Ishikawa (cell line): ENCODE measurements at regions not wholly inside any gene's neighbourhood (a gene's known extent, or its start where the extent isn't known, plus 50 kb on each side); places are given as distances from the start of the nearest gene placed in this dataset.

Experiments used
- CEBPB ChIP-seq: IDR thresholded peaks from 2 replicates; pipeline ENCODE4 v1.6.1; 2012
- EGR1 ChIP-seq: IDR thresholded peaks from 2 replicates; pipeline ENCODE4 v1.6.1; 2012
- NFIC ChIP-seq: IDR thresholded peaks from 2 replicates; pipeline ENCODE4 v1.6.1; 2012
- RAD21 ChIP-seq: IDR thresholded peaks from 2 replicates; pipeline ENCODE4 v1.6.1; 2012; ENCODE audit warnings: low read depth
- TAF1 ChIP-seq: IDR thresholded peaks from 2 replicates; pipeline ENCODE4 v1.6.1; 2012; ENCODE audit warnings: low read depth, mild to moderate bottlenecking
- TCF12 ChIP-seq: IDR thresholded peaks from 2 replicates; pipeline ENCODE4 v1.6.1; 2012; ENCODE audit warnings: low read depth
- YY1 ChIP-seq: IDR thresholded peaks from 2 replicates; pipeline ENCODE4 v1.6.1; 2012; ENCODE audit warnings: low read depth
- TF ChIP-seq, protein P1 (sequence below): IDR thresholded peaks from 2 replicates; pipeline ENCODE4 v1.6.1; 2012; ENCODE audit warnings: low read depth, mild to moderate bottlenecking
- TF ChIP-seq, protein P2 (sequence below): IDR thresholded peaks from 2 replicates; pipeline ENCODE4 v1.6.1; 2012

DNA sequence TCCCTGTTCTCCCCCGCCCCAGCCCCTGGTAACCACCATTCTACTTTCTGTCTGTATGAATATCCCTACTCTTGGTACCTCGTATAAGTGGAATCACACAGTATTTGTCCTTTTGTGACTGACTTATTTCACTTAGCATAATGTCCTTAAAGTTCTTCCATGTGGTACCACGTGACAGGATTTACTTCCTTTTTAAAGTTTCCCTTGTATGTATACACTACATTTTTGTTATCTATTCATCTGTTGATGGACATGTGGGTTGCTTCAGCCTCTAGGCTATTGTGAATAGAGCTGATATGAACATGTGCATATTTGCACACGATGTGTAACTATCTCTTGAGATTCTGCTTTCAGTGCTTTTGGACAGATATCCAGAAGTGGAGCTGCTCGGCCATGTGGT lies 59.6 kb upstream of the GJB6 start:
- TF ChIP-seq NFIC, result no peak
- no peak for TF ChIP-seq EGR1
- TF ChIP-seq TCF12, result no peak
- TF ChIP-seq, protein P1, sequence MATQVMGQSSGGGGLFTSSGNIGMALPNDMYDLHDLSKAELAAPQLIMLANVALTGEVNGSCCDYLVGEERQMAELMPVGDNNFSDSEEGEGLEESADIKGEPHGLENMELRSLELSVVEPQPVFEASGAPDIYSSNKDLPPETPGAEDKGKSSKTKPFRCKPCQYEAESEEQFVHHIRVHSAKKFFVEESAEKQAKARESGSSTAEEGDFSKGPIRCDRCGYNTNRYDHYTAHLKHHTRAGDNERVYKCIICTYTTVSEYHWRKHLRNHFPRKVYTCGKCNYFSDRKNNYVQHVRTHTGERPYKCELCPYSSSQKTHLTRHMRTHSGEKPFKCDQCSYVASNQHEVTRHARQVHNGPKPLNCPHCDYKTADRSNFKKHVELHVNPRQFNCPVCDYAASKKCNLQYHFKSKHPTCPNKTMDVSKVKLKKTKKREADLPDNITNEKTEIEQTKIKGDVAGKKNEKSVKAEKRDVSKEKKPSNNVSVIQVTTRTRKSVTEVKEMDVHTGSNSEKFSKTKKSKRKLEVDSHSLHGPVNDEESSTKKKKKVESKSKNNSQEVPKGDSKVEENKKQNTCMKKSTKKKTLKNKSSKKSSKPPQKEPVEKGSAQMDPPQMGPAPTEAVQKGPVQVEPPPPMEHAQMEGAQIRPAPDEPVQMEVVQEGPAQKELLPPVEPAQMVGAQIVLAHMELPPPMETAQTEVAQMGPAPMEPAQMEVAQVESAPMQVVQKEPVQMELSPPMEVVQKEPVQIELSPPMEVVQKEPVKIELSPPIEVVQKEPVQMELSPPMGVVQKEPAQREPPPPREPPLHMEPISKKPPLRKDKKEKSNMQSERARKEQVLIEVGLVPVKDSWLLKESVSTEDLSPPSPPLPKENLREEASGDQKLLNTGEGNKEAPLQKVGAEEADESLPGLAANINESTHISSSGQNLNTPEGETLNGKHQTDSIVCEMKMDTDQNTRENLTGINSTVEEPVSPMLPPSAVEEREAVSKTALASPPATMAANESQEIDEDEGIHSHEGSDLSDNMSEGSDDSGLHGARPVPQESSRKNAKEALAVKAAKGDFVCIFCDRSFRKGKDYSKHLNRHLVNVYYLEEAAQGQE, result no peak
- no peak for TF ChIP-seq CEBPB
- no peak for TF ChIP-seq RAD21
- TF ChIP-seq, protein P2, sequence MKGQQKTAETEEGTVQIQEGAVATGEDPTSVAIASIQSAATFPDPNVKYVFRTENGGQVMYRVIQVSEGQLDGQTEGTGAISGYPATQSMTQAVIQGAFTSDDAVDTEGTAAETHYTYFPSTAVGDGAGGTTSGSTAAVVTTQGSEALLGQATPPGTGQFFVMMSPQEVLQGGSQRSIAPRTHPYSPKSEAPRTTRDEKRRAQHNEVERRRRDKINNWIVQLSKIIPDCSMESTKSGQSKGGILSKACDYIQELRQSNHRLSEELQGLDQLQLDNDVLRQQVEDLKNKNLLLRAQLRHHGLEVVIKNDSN, result no peak
- no peak for TF ChIP-seq YY1
- TF ChIP-seq TAF1, result no peak
